Body of pancreas (tissue), 4 donors: ENCODE measurements at regions not wholly inside any gene's neighbourhood (a gene's known extent, or its start where the extent isn't known, plus 50 kb on each side); places are given as distances from the start of the nearest gene placed in this dataset.

Source experiments
- POLR2A ChIP-seq, 3 donors: fragments of 450-650 bp; IDR thresholded peaks; one replicate each; pipeline ENCODE4 v1.6.1; 2016; ENCODE audit warnings: antibody characterized with exemption in 3 of 3, mild to moderate bottlenecking in 2 of 3
- TF ChIP-seq, protein P1 (sequence below), 7 experiments: fragments of 450-650 bp in 4 of 7; fragments of 200-600 bp in 3 of 7; sonication (generic) in 3 of 7; IDR thresholded peaks; one replicate each; pipeline ENCODE4 v1.5.1; 2016 to 2019; ENCODE audit warnings: antibody characterized with exemption in 7 of 7

DNA sequence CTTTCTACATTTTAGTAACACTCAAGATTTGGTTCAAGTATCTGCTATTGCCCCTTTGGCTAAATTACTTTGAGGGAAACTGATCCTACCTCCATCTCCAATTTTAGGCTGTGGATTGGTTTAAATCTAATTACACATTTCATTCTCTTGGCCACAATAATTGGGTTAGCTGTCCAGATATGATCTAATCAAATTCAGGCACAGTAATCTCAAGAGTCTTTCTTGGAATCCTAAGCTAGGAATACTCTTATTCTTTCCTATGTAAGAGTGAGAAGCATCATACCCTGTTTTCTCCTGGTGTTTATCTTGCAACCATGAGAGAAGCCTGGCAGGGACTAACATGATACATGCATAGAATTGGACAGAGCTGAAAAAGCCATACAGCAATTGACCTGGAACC is 300.4 kb upstream of the MARCKS start:
- TF ChIP-seq, protein P1, sequence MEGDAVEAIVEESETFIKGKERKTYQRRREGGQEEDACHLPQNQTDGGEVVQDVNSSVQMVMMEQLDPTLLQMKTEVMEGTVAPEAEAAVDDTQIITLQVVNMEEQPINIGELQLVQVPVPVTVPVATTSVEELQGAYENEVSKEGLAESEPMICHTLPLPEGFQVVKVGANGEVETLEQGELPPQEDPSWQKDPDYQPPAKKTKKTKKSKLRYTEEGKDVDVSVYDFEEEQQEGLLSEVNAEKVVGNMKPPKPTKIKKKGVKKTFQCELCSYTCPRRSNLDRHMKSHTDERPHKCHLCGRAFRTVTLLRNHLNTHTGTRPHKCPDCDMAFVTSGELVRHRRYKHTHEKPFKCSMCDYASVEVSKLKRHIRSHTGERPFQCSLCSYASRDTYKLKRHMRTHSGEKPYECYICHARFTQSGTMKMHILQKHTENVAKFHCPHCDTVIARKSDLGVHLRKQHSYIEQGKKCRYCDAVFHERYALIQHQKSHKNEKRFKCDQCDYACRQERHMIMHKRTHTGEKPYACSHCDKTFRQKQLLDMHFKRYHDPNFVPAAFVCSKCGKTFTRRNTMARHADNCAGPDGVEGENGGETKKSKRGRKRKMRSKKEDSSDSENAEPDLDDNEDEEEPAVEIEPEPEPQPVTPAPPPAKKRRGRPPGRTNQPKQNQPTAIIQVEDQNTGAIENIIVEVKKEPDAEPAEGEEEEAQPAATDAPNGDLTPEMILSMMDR (IDR thresholded peaks at IDR 0.05), result no peak
- TF ChIP-seq POLR2A (IDR thresholded peaks at IDR 0.05), result no peak
